HCT116 (cell line): ENCODE measurements at regions not wholly inside any gene's neighbourhood (a gene's known extent, or its start where the extent isn't known, plus 50 kb on each side); places are given as distances from the start of the nearest gene placed in this dataset.
A peak's percentile ranks its signal among the peaks of the same experiment; 100 is the strongest.

Experiments
- ATAC-seq: fragments of 200-7000 bp; cut with Tn5 transposase; 2 replicates; pipeline ENCODE4 v1.9.1; 2020; ENCODE audit warnings: mild to moderate bottlenecking, moderate library complexity
- BruUV-seq: library from RNA; stranded (reverse); fragments of 400-500 nt; replicated peaks from 2 replicates; lab custom pipeline; 2021; lab: Mats Ljungman, UMichigan
- CTCF ChIA-PET: fragments of 300-600 bp; sonication (Branson Sonifier 250); formaldehyde crosslinking; loops from one replicate; lab custom pipeline; 2021; ENCODE audit warnings: antibody characterized with exemption; lab: Charles Lee
- POLR2A ChIA-PET: fragments of 300-600, 350-600 bp; sonication (Branson Sonifier 250); formaldehyde crosslinking; loops from one replicate; lab custom pipeline; 2021; ENCODE audit warnings: antibody characterized with exemption; lab: Charles Lee
- RAD21 ChIA-PET, 2 experiments: fragments of 300-600 bp; sonication (Branson Sonifier 250); formaldehyde crosslinking; loops; one replicate each; lab custom pipeline; 2023; ENCODE audit warnings: low total read pairs in 2 of 2; ENCODE audit not compliant: uncharacterized antibody in 2 of 2, unreplicated experiment in 2 of 2, low non-redundant PET in 1 of 2; lab: Charles Lee
- DNase-seq: peaks from one replicate; pipeline ENCODE4 v3.0.0-alpha.2; 2010; ENCODE audit warnings: low read depth, low spot score
- H2AFZ ChIP-seq: fragments of 200-600 bp; shearing (Covaris generic), sonication (generic); 2 replicates; pipeline ENCODE4 v1.6.1; 2017; ENCODE audit warnings: low read depth, mixed run types, mixed read lengths, antibody characterized with exemption, low read length; ENCODE audit not compliant: poor library complexity, severe bottlenecking
- H3K27ac ChIP-seq: 2 replicates; pipeline ENCODE4 v1.5.1; 2012; ENCODE audit warnings: low read depth, low read length
- H3K27me3 ChIP-seq: fragments of 200-600 bp; sonication (generic); 2 replicates; pipeline ENCODE4 v1.6.1; 2016; ENCODE audit warnings: mixed run types, low read length, mixed read lengths; ENCODE audit not compliant: insufficient read depth
- H3K36me3 ChIP-seq, 2 experiments: fragments of 200-500 bp in 1 of 2; fragments of 200-600 bp in 1 of 2; sonication (Bioruptor generic) in 1 of 2; sonication (generic) in 1 of 2; 2 replicates each; pipeline versions ENCODE4 v1.5.1 to v1.6.1; 2014 to 2016; ENCODE audit warnings: low read length in 2 of 2, inconsistent platforms in 1 of 2, mixed read lengths in 1 of 2, mixed run types in 1 of 2; ENCODE audit not compliant: insufficient read depth in 2 of 2, control insufficient read depth in 1 of 2
- H3K4me1 ChIP-seq, 2 experiments: fragments of 200-600 bp in 1 of 2; sonication (generic) in 1 of 2; 2 replicates each; pipeline versions ENCODE4 v1.5.1 to v1.6.1; 2012 to 2017; ENCODE audit warnings: low read length in 2 of 2, inconsistent platforms in 1 of 2, mild to moderate bottlenecking in 1 of 2, mixed read lengths in 1 of 2, mixed run types in 1 of 2, moderate library complexity in 1 of 2; ENCODE audit not compliant: insufficient read depth in 2 of 2, control insufficient read depth in 1 of 2
- H3K4me2 ChIP-seq: fragments of 200-600 bp; sonication (generic); 2 replicates; pipeline ENCODE4 v1.6.1; 2017; ENCODE audit warnings: mixed run types, low read length, mixed read lengths
- H3K4me3 ChIP-seq, 2 experiments: fragments of 200-600 bp in 1 of 2; sonication (generic) in 1 of 2; replicated peaks in 1 of 2; 2 replicates each; pipeline ENCODE4 v1.5.1; 2011 to 2016; ENCODE audit warnings: low read length in 2 of 2, control low read depth in 1 of 2, low read depth in 1 of 2, mild to moderate bottlenecking in 1 of 2, mixed read lengths in 1 of 2, mixed run types in 1 of 2
- H3K79me2 ChIP-seq: fragments of 200-600 bp; sonication (generic); 2 replicates; pipeline ENCODE4 v1.6.1; 2017; ENCODE audit warnings: mild to moderate bottlenecking, mixed run types, low read length, moderate library complexity, mixed read lengths; ENCODE audit not compliant: insufficient read depth
- H3K9ac ChIP-seq: fragments of 200-600 bp; sonication (generic); 2 replicates; pipeline ENCODE4 v1.6.1; 2016; ENCODE audit warnings: low read length, mixed read lengths
- H3K9me2 ChIP-seq: fragments of 200-600 bp; sonication (generic), shearing (Covaris generic); 2 replicates; pipeline ENCODE4 v1.6.1; 2017; ENCODE audit warnings: mixed run types, mild to moderate bottlenecking, moderate library complexity; ENCODE audit not compliant: insufficient read depth
- H3K9me3 ChIP-seq, 2 experiments: fragments of 200-500 bp in 1 of 2; fragments of 200-600 bp in 1 of 2; sonication (Bioruptor generic) in 1 of 2; sonication (generic) in 1 of 2; 2 replicates each; pipeline ENCODE4 v1.6.1; 2014 to 2017; ENCODE audit warnings: low read length in 2 of 2, mixed read lengths in 2 of 2, inconsistent platforms in 1 of 2, low read depth in 1 of 2, mild to moderate bottlenecking in 1 of 2, mixed run types in 1 of 2, moderate library complexity in 1 of 2; ENCODE audit not compliant: control insufficient read depth in 1 of 2, insufficient read depth in 1 of 2
- H4K20me1 ChIP-seq: fragments of 200-600 bp; sonication (generic), shearing (Covaris generic); 2 replicates; pipeline ENCODE4 v1.6.1; 2017; ENCODE audit warnings: mixed run types, mild to moderate bottlenecking, moderate library complexity; ENCODE audit not compliant: insufficient read depth
- CEBPB ChIP-seq: IDR thresholded peaks from 2 replicates; pipeline ENCODE4 v1.6.1; 2012; ENCODE audit warnings: low read depth
- CTCF ChIP-seq, 3 experiments: fragments of 200-600 bp in 1 of 3; sonication (generic) in 1 of 3; IDR thresholded peaks in 2 of 3; conservative IDR thresholded peaks in 1 of 3; 2 replicates each; pipeline ENCODE4 v1.5.1; 2012 to 2017; ENCODE audit warnings: low read depth in 2 of 3, low read length in 2 of 3, antibody characterized with exemption in 1 of 3, borderline replicate concordance in 1 of 3, control low read depth in 1 of 3, mild to moderate bottlenecking in 1 of 3, mixed read lengths in 1 of 3, mixed run types in 1 of 3, moderate library complexity in 1 of 3; ENCODE audit not compliant: insufficient read depth in 1 of 3
- EZH2phosphoT487 ChIP-seq: fragments of 200-600 bp; IDR thresholded peaks from 2 replicates; pipeline ENCODE4 v1.6.1; 2018; ENCODE audit warnings: antibody characterized with exemption, borderline replicate concordance
- FOSL1 ChIP-seq: IDR thresholded peaks from 2 replicates; pipeline ENCODE4 v1.6.1; 2012; ENCODE audit warnings: low read depth
- JUND ChIP-seq: IDR thresholded peaks from 2 replicates; pipeline ENCODE4 v1.6.1; 2012
- POLR2A ChIP-seq: IDR thresholded peaks from 2 replicates; pipeline ENCODE4 v1.7.0; 2011; ENCODE audit warnings: borderline replicate concordance; ENCODE audit not compliant: insufficient read depth, insufficient read length; ENCODE audit errors: extremely low read depth
- RAD21 ChIP-seq: IDR thresholded peaks from 2 replicates; pipeline ENCODE4 v1.6.1; 2012; ENCODE audit warnings: low read depth, mild to moderate bottlenecking
- SIN3A ChIP-seq: IDR thresholded peaks from 2 replicates; pipeline ENCODE4 v1.6.1; 2012; ENCODE audit warnings: low read depth
- SRF ChIP-seq: IDR thresholded peaks from 2 replicates; pipeline ENCODE4 v1.6.1; 2012; ENCODE audit warnings: low read depth
- TCF7L2 ChIP-seq: IDR thresholded peaks from 2 replicates; pipeline ENCODE4 v1.7.0; 2011; ENCODE audit warnings: borderline replicate concordance, inconsistent platforms; ENCODE audit not compliant: insufficient read depth, insufficient read length; ENCODE audit errors: extremely low read depth
- intact Hi-C: fragments of 100-400 bp; cut with micrococcal nuclease; formaldehyde crosslinking; loops from 2 replicates; pipeline ENCODE4 v1.10.0; 2022

- Histone ChIP-seq H3K4me1 (no peaks in the 10 kb centered on the region), H3K4me2 (no peak overlapping the region), H2AFZ (no peak overlapping the region), H3K79me2 (no peaks in the 10 kb centered on the region), H3K27ac (no peak overlapping the region), H3K9me2 (no peaks in the 10 kb centered on the region), H3K36me3 (no peaks in the 10 kb centered on the region), H3K27me3 (no peaks in the 10 kb centered on the region), H4K20me1 (no peaks in the 10 kb centered on the region)
- ChIA-PET CTCF (interaction anchor here (1.5 kb wide), 1 partner anchor 21 kb away, joined by 3 read pairs; no protein-coding TSS in a partner anchor), POLR2A (no interaction called here), RAD21 (no interaction called here)
- DNase-seq: no peak
- no TSS peak for BruUV-seq
- no peak for ATAC-seq
- intact Hi-C loops: no loop called here
- TF ChIP-seq CEBPB (no peak), RAD21 (peak; percentile 22; the same call in 1 of the 2 replicates), JUND (no peak), FOSL1 (no peak)
- TF ChIP-seq, all 23 proteins: peak for 1
- Histone ChIP-seq H3K4me3 (no peak overlapping the region), H3K9me3 (no peaks in the 10 kb centered on the region), H3K9ac (no peak overlapping the region)
Observed at GRCh38 chr11:62061356-62062222, 62.2 kb upstream of the INCENP start.

GRCh38 chr11:62057069-62057468 lies 66.7 kb upstream of the INCENP start:
- Histone ChIP-seq H3K4me1 (peaks cover 13 to 17% of the 10 kb centered on the region in 2 experiments; a peak in 3 of 4 replicates), H3K36me3 (no peaks in the 10 kb centered on the region), H3K4me3 (no peak overlapping the region), H3K9ac (no peak overlapping the region), H3K27me3 (no peaks in the 10 kb centered on the region), H3K27ac (no peak overlapping the region), H3K79me2 (no peaks in the 10 kb centered on the region)
- DNase-seq: no peak
- BruUV-seq: no TSS peak
- ChIA-PET POLR2A (no interaction called here), RAD21 (no interaction called here)
- intact Hi-C loops: no loop called here
- TF ChIP-seq CTCF (IDR thresholded peaks at IDR 0.05 in 2 of 3, conservative IDR thresholded peaks at IDR 0.05 in 1 of 3; ENCODE audit: borderline replicate concordance in 1 of 3, insufficient read depth in 1 of 3, low read depth in 2 of 3, low read length in 2 of 3) (no peak), FOSL1 (no peak), POLR2A (no peak), TCF7L2 (no peak), SIN3A (no peak), EZH2phosphoT487 (no peak), JUND (no peak), RAD21 (no peak), SRF (no peak)
- TF ChIP-seq, all 23 proteins: peak for 0
- no peaks in the 10 kb centered on the region for H4K20me1 ChIP-seq
- no peak overlapping the region for H2AFZ ChIP-seq
- no peak overlapping the region for H3K4me2 ChIP-seq
- no peaks in the 10 kb centered on the region for H3K9me3 ChIP-seq
- no peak for ATAC-seq
- no peaks in the 10 kb centered on the region for H3K9me2 ChIP-seq
- CTCF ChIA-PET: no interaction called here
